ENCODE measurements at regions not wholly inside any gene's neighbourhood (a gene's known extent, or its start where the extent isn't known, plus 50 kb on each side); places are given as distances from the start of the nearest gene placed in this dataset.

DNA sequence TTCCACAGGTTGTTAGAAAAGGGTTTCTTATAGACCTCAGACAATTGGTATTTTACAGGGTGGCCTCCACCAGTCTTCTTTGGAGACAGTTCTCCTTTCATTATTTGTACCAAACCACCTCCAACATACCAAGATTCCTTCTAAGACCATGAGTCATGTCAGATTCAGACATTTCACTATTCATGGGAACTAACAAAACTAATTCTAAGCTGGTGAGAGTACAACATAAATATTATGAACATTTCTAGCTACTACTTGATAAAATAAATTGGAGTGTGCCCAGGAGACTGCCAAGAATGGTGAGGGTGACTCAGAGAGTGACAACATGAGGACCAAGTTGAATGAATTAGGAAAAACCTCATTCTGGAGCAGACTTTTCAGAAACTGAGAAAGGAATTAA lies 494.6 kb upstream of the LRRC4C start:
- no peak for TF ChIP-seq POLR2AphosphoS5 (IDR thresholded peaks at IDR 0.05; ENCODE audit: insufficient read depth, low read depth, low read length)
- TF ChIP-seq POLR2A (IDR thresholded peaks at IDR 0.05; ENCODE audit: low read depth, low read length), result no peak
- TF ChIP-seq, protein P1, sequence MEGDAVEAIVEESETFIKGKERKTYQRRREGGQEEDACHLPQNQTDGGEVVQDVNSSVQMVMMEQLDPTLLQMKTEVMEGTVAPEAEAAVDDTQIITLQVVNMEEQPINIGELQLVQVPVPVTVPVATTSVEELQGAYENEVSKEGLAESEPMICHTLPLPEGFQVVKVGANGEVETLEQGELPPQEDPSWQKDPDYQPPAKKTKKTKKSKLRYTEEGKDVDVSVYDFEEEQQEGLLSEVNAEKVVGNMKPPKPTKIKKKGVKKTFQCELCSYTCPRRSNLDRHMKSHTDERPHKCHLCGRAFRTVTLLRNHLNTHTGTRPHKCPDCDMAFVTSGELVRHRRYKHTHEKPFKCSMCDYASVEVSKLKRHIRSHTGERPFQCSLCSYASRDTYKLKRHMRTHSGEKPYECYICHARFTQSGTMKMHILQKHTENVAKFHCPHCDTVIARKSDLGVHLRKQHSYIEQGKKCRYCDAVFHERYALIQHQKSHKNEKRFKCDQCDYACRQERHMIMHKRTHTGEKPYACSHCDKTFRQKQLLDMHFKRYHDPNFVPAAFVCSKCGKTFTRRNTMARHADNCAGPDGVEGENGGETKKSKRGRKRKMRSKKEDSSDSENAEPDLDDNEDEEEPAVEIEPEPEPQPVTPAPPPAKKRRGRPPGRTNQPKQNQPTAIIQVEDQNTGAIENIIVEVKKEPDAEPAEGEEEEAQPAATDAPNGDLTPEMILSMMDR (IDR thresholded peaks at IDR 0.05; ENCODE audit: extremely low read depth in 1 of 2, insufficient read depth in 1 of 2, low read depth in 1 of 2, low read length in 2 of 2), result no peak
- no peak for TF ChIP-seq FOS (IDR thresholded peaks at IDR 0.05; ENCODE audit: borderline replicate concordance, insufficient read depth, low read length)
- TF ChIP-seq EZH2 (IDR thresholded peaks at IDR 0.05; ENCODE audit: borderline replicate concordance, low read depth, low read length, severe bottlenecking), result no peak
- TF ChIP-seq JUN (IDR thresholded peaks at IDR 0.05; ENCODE audit: borderline replicate concordance, insufficient read depth, insufficient read length, low read depth), result no peak
- TF ChIP-seq MYC (IDR thresholded peaks at IDR 0.05; ENCODE audit: low read depth, low read length), result no peak
- no peak for TF ChIP-seq GATA2 (IDR thresholded peaks at IDR 0.05; ENCODE audit: insufficient read depth, insufficient read length, low read depth, low read length)

All from endothelial cell of umbilical vein (primary cell).